HepG2 (cell line): ENCODE measurements at regions not wholly inside any gene's neighbourhood (a gene's known extent, or its start where the extent isn't known, plus 50 kb on each side); places are given as distances from the start of the nearest gene placed in this dataset.

Source experiments
- ATAC-seq: fragments of 200-7000 bp; cut with Tn5 transposase; 3 replicates; pipeline ENCODE4 v1.9.1; 2020; ENCODE audit warnings: mild to moderate bottlenecking, moderate library complexity
- BruUV-seq: library from RNA; stranded (reverse); fragments of 400-500 nt; replicated peaks from 2 replicates; lab custom pipeline; 2021; lab: Mats Ljungman, UMichigan
- CTCF ChIA-PET: fragments of 300-600 bp; formaldehyde crosslinking; extraction: SDS; loops from one replicate; lab custom pipeline; 2021; ENCODE audit warnings: low total read pairs, inconsistent platforms, low intra/inter-chr PET ratio; lab: Yijun Ruan, JAX
- POLR2A ChIA-PET: fragments of 350-600 bp; sonication (Branson Sonifier 250); formaldehyde crosslinking; loops from one replicate; lab custom pipeline; 2020; ENCODE audit warnings: antibody characterized with exemption, inconsistent platforms; lab: Yijun Ruan, JAX
- DNase-seq: peaks from one replicate; pipeline ENCODE4 v3.0.0-alpha.2; 2015; ENCODE audit warnings: low spot score
- FAIRE-seq: peaks from 3 replicates; lab custom pipeline; 2011; peaks lifted over from hg19 to GRCh38; lab: Jason Lieb, UNC
- H2AFZ ChIP-seq: one replicate; pipeline ENCODE4 v1.6.1; 2011; ENCODE audit warnings: low read length, inconsistent platforms
- H3K27ac ChIP-seq: fragments of 300-600 bp; 3 replicates; pipeline ENCODE4 v1.8.0; 2011; ENCODE audit warnings: mixed run types, mild to moderate bottlenecking, mixed read lengths, low read length, inconsistent platforms; ENCODE audit not compliant: insufficient read depth; ENCODE audit errors: extremely low read length
- H3K27me3 ChIP-seq, 2 experiments: fragments of 200-600 bp in 1 of 2; 2 replicates in 1 of 2; 3 replicates in 1 of 2; pipeline versions ENCODE4 v1.6.0 to v1.8.0; 2011; ENCODE audit warnings: low read length in 2 of 2, mild to moderate bottlenecking in 2 of 2, moderate library complexity in 2 of 2, inconsistent platforms in 1 of 2; ENCODE audit not compliant: insufficient read depth in 2 of 2, control insufficient read depth in 1 of 2
- H3K36me3 ChIP-seq, 2 experiments: fragments of 200-600 bp in 1 of 2; replicated peaks in 1 of 2; 2 replicates in 1 of 2; 3 replicates in 1 of 2; pipeline versions ENCODE4 v1.5.1 to v1.8.0; 2011; ENCODE audit warnings: low read length in 2 of 2, inconsistent platforms in 1 of 2; ENCODE audit not compliant: insufficient read depth in 2 of 2, control insufficient read depth in 1 of 2
- H3K4me1 ChIP-seq: 2 replicates; pipeline ENCODE4 v1.5.1; 2012; ENCODE audit warnings: low read length, inconsistent platforms; ENCODE audit not compliant: insufficient read depth
- H3K4me2 ChIP-seq: 2 replicates; pipeline ENCODE4 v1.6.0; 2011; ENCODE audit warnings: low read depth, low read length, inconsistent platforms
- H3K4me3 ChIP-seq, 3 experiments: fragments of 200-600 bp in 1 of 3; sonication (generic), shearing (Covaris generic) in 1 of 3; replicated peaks in 1 of 3; 2 replicates each; pipeline ENCODE4 v1.5.1; 2011 to 2016; ENCODE audit warnings: low read length in 3 of 3, inconsistent platforms in 2 of 3, low read depth in 2 of 3, mild to moderate bottlenecking in 2 of 3, control low read depth in 1 of 3, mixed read lengths in 1 of 3; ENCODE audit not compliant: insufficient read depth in 1 of 3
- H3K79me2 ChIP-seq: one replicate; pipeline ENCODE4 v1.6.1; 2011; ENCODE audit warnings: low read length, inconsistent platforms; ENCODE audit not compliant: insufficient read depth
- H3K9ac ChIP-seq: 2 replicates; pipeline ENCODE4 v1.6.0; 2011; ENCODE audit warnings: mild to moderate bottlenecking, low read depth, low read length, inconsistent platforms; ENCODE audit not compliant: insufficient read depth
- H3K9me3 ChIP-seq: 2 replicates; pipeline ENCODE4 v1.5.1; 2012; ENCODE audit warnings: mild to moderate bottlenecking, low read length
- H4K20me1 ChIP-seq: 2 replicates; pipeline ENCODE4 v1.6.0; 2011; ENCODE audit warnings: inconsistent platforms, mild to moderate bottlenecking, low read length, moderate library complexity; ENCODE audit not compliant: insufficient read depth
- CERS6 ChIP-seq: sonication (generic); formaldehyde crosslinking; IDR thresholded peaks from 2 replicates; pipeline ENCODE4 v1.5.0; 2020; ENCODE audit warnings: missing genetic modification reagents
- HNRNPH1 ChIP-seq: fragments of 200-400 bp; formaldehyde crosslinking; optimal IDR thresholded peaks from 2 replicates; pipeline ENCODE3; 2017; ENCODE audit warnings: mild to moderate bottlenecking, low read depth, low read length
- MTA3 ChIP-seq: sonication (generic); formaldehyde crosslinking; IDR thresholded peaks from 2 replicates; pipeline ENCODE4 v1.4.0; 2020; ENCODE audit warnings: missing genetic modification reagents
- NBN ChIP-seq: fragments of 450-650 bp; conservative IDR thresholded peaks from 2 replicates; pipeline ENCODE4 v1.6.1; 2017
- SAP130 ChIP-seq: IDR thresholded peaks from 2 replicates; pipeline ENCODE4 v1.6.1; 2016; ENCODE audit warnings: low read depth
- ZKSCAN8 ChIP-seq: IDR thresholded peaks from 2 replicates; pipeline ENCODE4 v1.6.1; 2016; ENCODE audit warnings: borderline replicate concordance, missing genetic modification reagents, missing compliant biosample characterization
- ZNF205 ChIP-seq: IDR thresholded peaks from 2 replicates; pipeline ENCODE4 v1.6.1; 2018; ENCODE audit warnings: missing biosample characterization, missing genetic modification reagents
- ZNF280D ChIP-seq: sonication (generic); formaldehyde crosslinking; IDR thresholded peaks from 2 replicates; pipeline ENCODE4 v1.5.1; 2020; ENCODE audit warnings: mild to moderate bottlenecking, missing genetic modification reagents
- ZNF33A ChIP-seq: sonication (generic); formaldehyde crosslinking; IDR thresholded peaks from 2 replicates; pipeline ENCODE4 v1.5.1; 2020; ENCODE audit warnings: missing genetic modification reagents, mild to moderate bottlenecking, moderate library complexity, borderline replicate concordance
- ZNF7 ChIP-seq: IDR thresholded peaks from 2 replicates; pipeline ENCODE4 v1.6.1; 2016; ENCODE audit warnings: missing biosample characterization, missing genetic modification reagents
- ZNF766 ChIP-seq: sonication (generic); formaldehyde crosslinking; IDR thresholded peaks from 2 replicates; pipeline ENCODE4 v1.5.0; 2020; ENCODE audit warnings: missing genetic modification reagents, borderline replicate concordance
- ZNF784 ChIP-seq: sonication (generic); formaldehyde crosslinking; IDR thresholded peaks from 2 replicates; pipeline ENCODE4 v1.5.1; 2020; ENCODE audit warnings: missing genetic modification reagents, mild to moderate bottlenecking, borderline replicate concordance
- WGBS: methylation state at CpG from one replicate; pipeline ENCODE4 v1.1.6; 2017; ENCODE audit warnings: low lambda C conversion rate; 5-methylcytosine and 5-hydroxymethylcytosine counted together
- in situ Hi-C: cut with HindIII; loops from 2 replicates; pipeline ENCODE4 v1.10.0; 2017; ENCODE audit warnings: low pct_unique_long_range_greater_than_20kb; ENCODE audit not compliant: extremely low pct_ligation_motif_present
- intact Hi-C: fragments of 100-400 bp; cut with micrococcal nuclease; formaldehyde crosslinking; loops from one replicate; pipeline ENCODE4 v1.10.0; 2022; ENCODE audit not compliant: unreplicated experiment
- TF ChIP-seq, protein P1 (sequence below): sonication (generic); formaldehyde crosslinking; conservative IDR thresholded peaks from 2 replicates; pipeline ENCODE4 v1.8.0; 2022; ENCODE audit warnings: mild to moderate bottlenecking, moderate library complexity, missing genetic modification reagents
- TF ChIP-seq, protein P2 (sequence below): sonication (generic); formaldehyde crosslinking; IDR thresholded peaks from 2 replicates; pipeline ENCODE4 v1.8.0; 2022; ENCODE audit warnings: missing genetic modification reagents, mild to moderate bottlenecking, moderate library complexity, borderline replicate concordance
- TF ChIP-seq, protein P3 (sequence below): sonication (generic); formaldehyde crosslinking; conservative IDR thresholded peaks from 2 replicates; pipeline ENCODE4 v1.5.0; 2020; ENCODE audit warnings: missing genetic modification reagents

DNA sequence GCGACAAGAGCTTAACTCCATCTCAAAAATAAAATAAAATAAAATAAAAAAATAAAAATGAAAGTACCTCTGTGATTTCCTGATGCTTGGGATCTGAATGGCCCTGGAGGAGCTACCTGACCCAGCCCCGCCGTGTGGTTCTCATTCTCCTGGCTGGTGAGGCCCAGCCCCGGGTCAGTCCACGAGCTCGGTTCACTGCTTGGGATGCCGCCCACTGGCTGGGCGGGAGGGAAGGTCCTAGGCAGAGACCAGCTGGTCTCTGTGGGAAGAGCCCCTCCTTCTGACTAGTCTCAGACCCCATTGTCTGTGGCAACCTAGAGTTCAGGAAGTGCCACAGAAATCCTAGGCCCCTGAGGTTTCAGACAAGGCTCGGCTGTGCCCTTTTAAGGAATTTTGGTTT, 55.1 kb upstream of the DLGAP1 start:
- WGBS: 34% methylated on average over 5 of the region's 9 CpGs
- no peak for ATAC-seq
- no peak for TF ChIP-seq ZNF205
- no peak for TF ChIP-seq HNRNPH1
- TF ChIP-seq ZNF280D (CRISPR knock-in tag): no peak
- TF ChIP-seq, protein P1, sequence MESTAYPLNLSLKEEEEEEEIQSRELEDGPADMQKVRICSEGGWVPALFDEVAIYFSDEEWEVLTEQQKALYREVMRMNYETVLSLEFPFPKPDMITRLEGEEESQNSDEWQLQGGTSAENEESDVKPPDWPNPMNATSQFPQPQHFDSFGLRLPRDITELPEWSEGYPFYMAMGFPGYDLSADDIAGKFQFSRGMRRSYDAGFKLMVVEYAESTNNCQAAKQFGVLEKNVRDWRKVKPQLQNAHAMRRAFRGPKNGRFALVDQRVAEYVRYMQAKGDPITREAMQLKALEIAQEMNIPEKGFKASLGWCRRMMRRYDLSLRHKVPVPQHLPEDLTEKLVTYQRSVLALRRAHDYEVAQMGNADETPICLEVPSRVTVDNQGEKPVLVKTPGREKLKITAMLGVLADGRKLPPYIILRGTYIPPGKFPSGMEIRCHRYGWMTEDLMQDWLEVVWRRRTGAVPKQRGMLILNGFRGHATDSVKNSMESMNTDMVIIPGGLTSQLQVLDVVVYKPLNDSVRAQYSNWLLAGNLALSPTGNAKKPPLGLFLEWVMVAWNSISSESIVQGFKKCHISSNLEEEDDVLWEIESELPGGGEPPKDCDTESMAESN (CRISPR knock-in tag): no peak
- no peak for TF ChIP-seq CERS6 (CRISPR knock-in tag)
- TF ChIP-seq ZNF766: no peak
- no peak for TF ChIP-seq NBN
- TF ChIP-seq ZKSCAN8 (CRISPR knock-in tag): no peak
- TF ChIP-seq, protein P2, sequence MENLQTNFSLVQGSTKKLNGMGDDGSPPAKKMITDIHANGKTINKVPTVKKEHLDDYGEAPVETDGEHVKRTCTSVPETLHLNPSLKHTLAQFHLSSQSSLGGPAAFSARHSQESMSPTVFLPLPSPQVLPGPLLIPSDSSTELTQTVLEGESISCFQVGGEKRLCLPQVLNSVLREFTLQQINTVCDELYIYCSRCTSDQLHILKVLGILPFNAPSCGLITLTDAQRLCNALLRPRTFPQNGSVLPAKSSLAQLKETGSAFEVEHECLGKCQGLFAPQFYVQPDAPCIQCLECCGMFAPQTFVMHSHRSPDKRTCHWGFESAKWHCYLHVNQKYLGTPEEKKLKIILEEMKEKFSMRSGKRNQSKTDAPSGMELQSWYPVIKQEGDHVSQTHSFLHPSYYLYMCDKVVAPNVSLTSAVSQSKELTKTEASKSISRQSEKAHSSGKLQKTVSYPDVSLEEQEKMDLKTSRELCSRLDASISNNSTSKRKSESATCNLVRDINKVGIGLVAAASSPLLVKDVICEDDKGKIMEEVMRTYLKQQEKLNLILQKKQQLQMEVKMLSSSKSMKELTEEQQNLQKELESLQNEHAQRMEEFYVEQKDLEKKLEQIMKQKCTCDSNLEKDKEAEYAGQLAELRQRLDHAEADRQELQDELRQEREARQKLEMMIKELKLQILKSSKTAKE: no peak
- no peak for TF ChIP-seq ZNF7 (CRISPR knock-in tag)
- TF ChIP-seq, protein P3, sequence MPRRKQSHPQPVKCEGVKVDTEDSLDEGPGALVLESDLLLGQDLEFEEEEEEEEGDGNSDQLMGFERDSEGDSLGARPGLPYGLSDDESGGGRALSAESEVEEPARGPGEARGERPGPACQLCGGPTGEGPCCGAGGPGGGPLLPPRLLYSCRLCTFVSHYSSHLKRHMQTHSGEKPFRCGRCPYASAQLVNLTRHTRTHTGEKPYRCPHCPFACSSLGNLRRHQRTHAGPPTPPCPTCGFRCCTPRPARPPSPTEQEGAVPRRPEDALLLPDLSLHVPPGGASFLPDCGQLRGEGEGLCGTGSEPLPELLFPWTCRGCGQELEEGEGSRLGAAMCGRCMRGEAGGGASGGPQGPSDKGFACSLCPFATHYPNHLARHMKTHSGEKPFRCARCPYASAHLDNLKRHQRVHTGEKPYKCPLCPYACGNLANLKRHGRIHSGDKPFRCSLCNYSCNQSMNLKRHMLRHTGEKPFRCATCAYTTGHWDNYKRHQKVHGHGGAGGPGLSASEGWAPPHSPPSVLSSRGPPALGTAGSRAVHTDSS (CRISPR knock-in tag): no peak
- no peak for TF ChIP-seq SAP130 (CRISPR knock-in tag)
- no peak for TF ChIP-seq ZNF33A
- TF ChIP-seq ZNF784 (CRISPR knock-in tag): no peak
- TF ChIP-seq MTA3: no peak

More for the DNA sequence above, 55.1 kb upstream of the DLGAP1 start:
- Histone ChIP-seq H3K27ac (no peak overlapping the region), H3K36me3 (no peaks in the 10 kb centered on the region), H3K9me3 (peaks cover 28% of the 10 kb centered on the region), H3K27me3 (no peaks in the 10 kb centered on the region), H3K4me2 (no peak overlapping the region), H4K20me1 (no peaks in the 10 kb centered on the region), H2AFZ (no peak overlapping the region), H3K9ac (no peak overlapping the region), H3K79me2 (no peaks in the 10 kb centered on the region), H3K4me3 (no peak overlapping the region), H3K4me1 (no peaks in the 10 kb centered on the region)
- no peak for FAIRE-seq
- CTCF ChIA-PET: no interaction called here
- in situ Hi-C loops: no loop called here
- intact Hi-C loops: no loop called here
- POLR2A ChIA-PET: no interaction called here
- no peak for DNase-seq
- no TSS peak for BruUV-seq
